Thyroid gland (tissue), 4 donors: ENCODE measurements at regions not wholly inside any gene's neighbourhood (a gene's known extent, or its start where the extent isn't known, plus 50 kb on each side); places are given as distances from the start of the nearest gene placed in this dataset.

Source experiments
- POLR2A ChIP-seq, 2 donors: fragments of 450-650 bp; IDR thresholded peaks; one replicate each; pipeline ENCODE4 v1.6.1; 2017; ENCODE audit warnings: antibody characterized with exemption in 2 of 2, mild to moderate bottlenecking in 2 of 2, moderate library complexity in 1 of 2
- TF ChIP-seq, protein P1 (sequence below), 6 experiments: fragments of 200-600 bp in 3 of 6; fragments of 450-650 bp in 3 of 6; sonication (generic) in 3 of 6; IDR thresholded peaks; one replicate each; pipeline ENCODE4 v1.5.1; 2016 to 2019; ENCODE audit warnings: antibody characterized with exemption in 6 of 6, mild to moderate bottlenecking in 2 of 6, inconsistent platforms in 1 of 6, moderate library complexity in 1 of 6

DNA sequence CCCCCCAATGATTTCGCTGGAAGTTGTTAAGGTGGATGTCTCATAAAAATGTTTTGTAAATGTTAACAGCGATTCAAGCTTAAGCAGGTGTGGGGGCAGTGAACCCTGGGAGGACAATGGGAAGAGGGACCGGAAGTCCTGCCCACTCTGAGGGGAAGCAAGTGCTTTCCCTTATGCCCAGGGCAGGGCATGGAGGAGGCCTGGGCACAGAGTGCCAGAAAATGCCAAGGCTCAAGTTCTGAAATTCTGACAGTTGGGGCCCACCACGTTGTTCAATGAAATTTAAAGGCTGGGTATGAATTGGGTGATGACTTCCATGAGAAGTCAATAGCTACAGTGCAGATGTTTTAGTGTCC is 132.7 kb upstream of the SALL4 start:
- TF ChIP-seq, protein P1, sequence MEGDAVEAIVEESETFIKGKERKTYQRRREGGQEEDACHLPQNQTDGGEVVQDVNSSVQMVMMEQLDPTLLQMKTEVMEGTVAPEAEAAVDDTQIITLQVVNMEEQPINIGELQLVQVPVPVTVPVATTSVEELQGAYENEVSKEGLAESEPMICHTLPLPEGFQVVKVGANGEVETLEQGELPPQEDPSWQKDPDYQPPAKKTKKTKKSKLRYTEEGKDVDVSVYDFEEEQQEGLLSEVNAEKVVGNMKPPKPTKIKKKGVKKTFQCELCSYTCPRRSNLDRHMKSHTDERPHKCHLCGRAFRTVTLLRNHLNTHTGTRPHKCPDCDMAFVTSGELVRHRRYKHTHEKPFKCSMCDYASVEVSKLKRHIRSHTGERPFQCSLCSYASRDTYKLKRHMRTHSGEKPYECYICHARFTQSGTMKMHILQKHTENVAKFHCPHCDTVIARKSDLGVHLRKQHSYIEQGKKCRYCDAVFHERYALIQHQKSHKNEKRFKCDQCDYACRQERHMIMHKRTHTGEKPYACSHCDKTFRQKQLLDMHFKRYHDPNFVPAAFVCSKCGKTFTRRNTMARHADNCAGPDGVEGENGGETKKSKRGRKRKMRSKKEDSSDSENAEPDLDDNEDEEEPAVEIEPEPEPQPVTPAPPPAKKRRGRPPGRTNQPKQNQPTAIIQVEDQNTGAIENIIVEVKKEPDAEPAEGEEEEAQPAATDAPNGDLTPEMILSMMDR (IDR thresholded peaks at IDR 0.05) = no peak
- TF ChIP-seq POLR2A (IDR thresholded peaks at IDR 0.05) = no peak
